AG04449 (cell line): ENCODE measurements at regions not wholly inside any gene's neighbourhood (a gene's known extent, or its start where the extent isn't known, plus 50 kb on each side); places are given as distances from the start of the nearest gene placed in this dataset.

Experiments
- CTCF ChIA-PET: fragments of 350-600 bp; formaldehyde crosslinking; extraction: SDS; loops from one replicate; lab custom pipeline; 2021; ENCODE audit warnings: antibody characterized with exemption; lab: Yijun Ruan, JAX
- POLR2A ChIA-PET: fragments of 400-600, 350-600 bp; formaldehyde crosslinking; extraction: SDS; loops from one replicate; lab custom pipeline; 2020; ENCODE audit warnings: antibody characterized with exemption, inconsistent platforms; lab: Yijun Ruan, JAX
- DNase-seq: peaks from one replicate; pipeline ENCODE4 v3.0.0-alpha.2; 2010; ENCODE audit warnings: low read depth, low spot score
- H3K4me3 ChIP-seq: 2 replicates; pipeline ENCODE4 v1.5.1; 2011; ENCODE audit warnings: low read depth, mild to moderate bottlenecking, control low read depth, low read length
- CTCF ChIP-seq: IDR thresholded peaks from one replicate; pipeline ENCODE4 v1.5.1; 2011; ENCODE audit warnings: mild to moderate bottlenecking, moderate library complexity, low read length, control low read depth, inconsistent platforms; ENCODE audit not compliant: insufficient read depth; ENCODE audit errors: missing control alignments

DNA sequence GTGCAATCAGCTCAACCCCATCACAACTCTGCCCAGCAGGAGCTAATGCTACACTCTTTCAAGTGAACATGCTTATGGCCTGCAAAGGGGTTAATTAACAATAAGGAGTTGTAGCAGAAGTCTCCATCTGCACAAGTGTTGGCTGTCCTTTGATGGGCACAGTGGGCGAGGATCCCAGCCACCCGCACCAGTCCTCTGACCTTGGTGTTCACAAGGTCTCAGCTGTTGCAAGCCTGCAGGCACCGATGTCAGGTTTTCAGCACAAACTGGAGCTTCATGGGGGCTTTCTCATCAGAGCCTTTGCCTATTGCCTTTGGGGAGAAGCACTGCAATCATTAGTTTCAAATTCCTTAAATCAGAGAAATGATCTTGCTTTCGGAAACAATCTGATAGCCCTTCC lies 60.9 kb upstream of the TMEM178A start:
- POLR2A ChIA-PET = no interaction called here

GRCh38 chr2:39606585-39606984 lies 59.1 kb upstream of the TMEM178A start:
- no peak for TF ChIP-seq CTCF
- ChIA-PET POLR2A (interaction anchor here (0.9 kb wide), 1 partner anchor 13 kb away, joined by 3 read pairs; no protein-coding TSS in a partner anchor), CTCF (interaction anchor here (1.2 to 2.1 kb wide), 5 partner anchors 10 to 124 kb away, joined by 3 to 11 read pairs (median 5); no protein-coding TSS in a partner anchor)
- no peak for DNase-seq
- H3K4me3 ChIP-seq = no peak overlapping the region

More for the DNA sequence above, 60.9 kb upstream of the TMEM178A start:
- no peak for DNase-seq
- CTCF ChIA-PET = interaction anchor here (3.7 kb wide), 1 partner anchor 11 kb away, joined by 24 read pairs; no protein-coding TSS in a partner anchor
- TF ChIP-seq CTCF = no peak
- no peak overlapping the region for H3K4me3 ChIP-seq

GRCh38 chr2:39607538-39608262 lies 58.0 kb upstream of the TMEM178A start:
- H3K4me3 ChIP-seq = no peak overlapping the region
- TF ChIP-seq CTCF = no peak
- ChIA-PET CTCF (interaction anchor here (0.7 to 2.1 kb wide), 2 partner anchors 13 to 123 kb away, joined by 3 to 7 read pairs; no protein-coding TSS in a partner anchor), POLR2A (no interaction called here)
- DNase-seq = no peak

DNA sequence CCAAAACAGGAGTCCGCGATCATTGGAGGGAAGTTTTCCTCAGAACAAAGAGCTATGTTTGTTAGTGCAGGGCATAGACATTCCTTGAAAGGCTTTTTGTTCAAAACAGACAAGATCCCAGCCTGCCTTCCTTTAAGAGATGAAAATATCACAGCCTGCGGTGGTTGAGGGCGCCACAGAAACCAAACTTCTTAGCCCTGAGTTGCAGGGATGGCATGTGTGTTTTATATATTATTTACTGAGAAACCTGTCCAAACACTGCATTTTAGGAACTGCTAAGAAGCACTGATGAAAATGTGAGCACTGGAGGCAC lies 57.5 kb upstream of the TMEM178A start:
- DNase-seq = no peak
- TF ChIP-seq CTCF = no peak
- ChIA-PET POLR2A (no interaction called here), CTCF (interaction anchor here (1.6 to 2.8 kb wide), 2 partner anchors 15 to 17 kb away, joined by 5 to 8 read pairs; no protein-coding TSS in a partner anchor)
- H3K4me3 ChIP-seq = no peak overlapping the region

DNA sequence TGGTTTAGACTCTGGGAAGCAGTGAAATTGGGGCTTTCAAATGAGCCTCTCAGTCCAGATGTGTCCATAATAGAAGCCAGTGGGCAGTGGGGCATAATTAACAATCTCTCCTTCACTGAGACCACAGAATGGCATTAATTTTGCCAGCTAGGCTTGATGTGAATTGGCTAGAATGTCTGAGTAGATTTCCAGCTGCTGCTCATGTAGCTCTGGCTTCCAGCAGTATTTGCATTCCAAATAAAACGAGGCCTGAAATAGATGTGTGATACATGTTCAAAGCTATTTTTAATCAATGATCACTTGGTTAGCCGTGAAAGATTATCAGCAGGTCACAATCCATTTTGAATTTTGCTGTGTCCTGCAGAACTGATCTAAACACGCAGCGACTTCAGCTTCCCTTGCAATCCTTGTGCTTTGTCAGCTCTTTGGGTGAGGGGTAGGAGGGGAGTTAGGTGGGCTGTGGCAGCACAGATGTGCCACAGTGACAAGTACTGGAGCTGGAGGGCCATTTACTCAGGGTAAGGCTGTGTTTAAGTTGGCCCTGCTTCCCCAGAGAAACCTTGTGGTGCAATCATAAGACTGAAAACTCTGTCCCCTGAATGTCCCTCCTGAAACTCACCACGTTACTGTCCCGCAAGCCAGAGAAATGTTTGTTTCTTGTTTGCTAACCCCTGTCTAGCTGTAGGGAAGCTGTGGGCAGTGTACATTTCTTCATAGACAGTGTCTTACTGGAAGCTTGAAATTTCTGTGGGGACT lies 56.9 kb upstream of the TMEM178A start:
- TF ChIP-seq CTCF = no peak
- DNase-seq = no peak
- no peak overlapping the region for H3K4me3 ChIP-seq
- CTCF ChIA-PET = interaction anchor here (1.6 to 2.8 kb wide), 2 partner anchors 15 to 17 kb away, joined by 5 to 8 read pairs; no protein-coding TSS in a partner anchor
- POLR2A ChIA-PET = no interaction called here

- DNase-seq = no peak
- no peak for TF ChIP-seq CTCF
- no peak overlapping the region for H3K4me3 ChIP-seq
- ChIA-PET CTCF (interaction anchor here (2.8 kb wide), 1 partner anchor 16 kb away, joined by 8 read pairs; no protein-coding TSS in a partner anchor), POLR2A (no interaction called here)
Measured at GRCh38 chr2:39609917-39610316, 55.8 kb upstream of the TMEM178A start.
